ENCODE measurements at regions not wholly inside any gene's neighbourhood (a gene's known extent, or its start where the extent isn't known, plus 50 kb on each side); places are given as distances from the start of the nearest gene placed in this dataset.
"Not testable (repeated sequence)": the region's sequence is repeated elsewhere in the genome, so short reads cannot be mapped to it uniquely, and the experiment has no call there.

GRCh38 chr4:148638079-148638478, 195.9 kb upstream of the NR3C2 start:
- not testable (repeated sequence) for TF ChIP-seq CTCF (IDR thresholded peaks at IDR 0.05); EZH2 (IDR thresholded peaks at IDR 0.05; ENCODE audit: borderline replicate concordance, insufficient read depth, low read depth, low read length, poor library complexity, severe bottlenecking)

Data from B cell (primary cell).